ENCODE measurements at regions not wholly inside any gene's neighbourhood (a gene's known extent, or its start where the extent isn't known, plus 50 kb on each side); places are given as distances from the start of the nearest gene placed in this dataset.

DNA sequence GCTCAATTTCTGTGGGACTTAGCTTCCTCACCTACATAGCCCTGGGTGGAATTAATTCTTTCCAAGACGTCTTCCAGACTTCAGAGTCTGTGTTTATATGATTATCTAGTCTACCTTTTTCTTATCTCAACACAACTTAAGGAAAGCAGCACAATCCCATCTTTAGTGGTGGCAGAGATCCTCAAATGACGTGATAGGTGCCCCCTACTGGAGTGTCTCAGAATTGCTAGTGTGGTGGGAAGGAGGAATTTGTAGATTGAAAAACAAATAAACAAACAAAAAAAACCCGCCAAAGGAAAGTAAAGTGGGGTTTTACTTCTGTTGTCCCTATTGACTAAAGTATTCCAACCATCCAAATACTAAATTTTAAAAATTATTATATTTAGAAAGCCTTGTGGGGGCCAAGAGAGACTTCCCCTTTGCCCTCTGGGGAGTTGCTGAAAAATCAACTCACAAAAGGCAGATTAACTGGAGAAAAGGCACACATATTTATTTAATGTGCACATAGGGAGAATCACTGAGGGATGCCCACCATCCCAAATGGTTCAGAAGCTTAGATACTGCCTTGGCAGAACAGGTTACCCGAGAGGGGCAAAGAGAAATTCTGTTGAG lies 283.3 kb downstream of the TMEM167A start:
- H3K4me3 ChIP-seq (ENCODE audit: low read depth, low read length): no peak overlapping the region
- TF ChIP-seq, protein P1, sequence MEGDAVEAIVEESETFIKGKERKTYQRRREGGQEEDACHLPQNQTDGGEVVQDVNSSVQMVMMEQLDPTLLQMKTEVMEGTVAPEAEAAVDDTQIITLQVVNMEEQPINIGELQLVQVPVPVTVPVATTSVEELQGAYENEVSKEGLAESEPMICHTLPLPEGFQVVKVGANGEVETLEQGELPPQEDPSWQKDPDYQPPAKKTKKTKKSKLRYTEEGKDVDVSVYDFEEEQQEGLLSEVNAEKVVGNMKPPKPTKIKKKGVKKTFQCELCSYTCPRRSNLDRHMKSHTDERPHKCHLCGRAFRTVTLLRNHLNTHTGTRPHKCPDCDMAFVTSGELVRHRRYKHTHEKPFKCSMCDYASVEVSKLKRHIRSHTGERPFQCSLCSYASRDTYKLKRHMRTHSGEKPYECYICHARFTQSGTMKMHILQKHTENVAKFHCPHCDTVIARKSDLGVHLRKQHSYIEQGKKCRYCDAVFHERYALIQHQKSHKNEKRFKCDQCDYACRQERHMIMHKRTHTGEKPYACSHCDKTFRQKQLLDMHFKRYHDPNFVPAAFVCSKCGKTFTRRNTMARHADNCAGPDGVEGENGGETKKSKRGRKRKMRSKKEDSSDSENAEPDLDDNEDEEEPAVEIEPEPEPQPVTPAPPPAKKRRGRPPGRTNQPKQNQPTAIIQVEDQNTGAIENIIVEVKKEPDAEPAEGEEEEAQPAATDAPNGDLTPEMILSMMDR (IDR thresholded peaks at IDR 0.05; ENCODE audit: low read depth, low read length): peak; percentile 69

GRCh38 chr5:82792096-82792495 lies 285.1 kb downstream of the TMEM167A start:
- no peak overlapping the region for H3K4me3 ChIP-seq (ENCODE audit: low read depth, low read length)
- TF ChIP-seq, protein P1 (IDR thresholded peaks at IDR 0.05; ENCODE audit: low read depth, low read length): no peak

DNA sequence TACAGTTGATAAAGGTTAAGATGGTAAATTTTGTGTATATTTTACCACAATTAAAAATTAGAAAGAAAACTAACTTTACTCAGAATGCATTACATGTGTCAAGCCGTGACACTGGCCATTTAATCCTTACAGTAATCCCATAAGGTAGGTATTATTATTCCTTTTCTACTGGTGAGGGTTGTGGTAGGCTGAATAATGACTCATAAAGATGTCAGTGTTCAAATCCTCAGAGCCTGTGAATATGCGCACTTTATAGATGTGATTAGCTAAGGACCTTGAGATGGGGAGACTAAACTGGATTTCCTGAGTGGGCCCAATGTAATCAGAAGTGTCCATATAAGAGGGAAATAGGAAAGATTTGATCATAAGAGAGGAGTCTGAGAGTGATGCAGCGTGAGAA lies 288.1 kb downstream of the TMEM167A start:
- TF ChIP-seq, protein P1 (IDR thresholded peaks at IDR 0.05; ENCODE audit: low read depth, low read length): no peak
- no peak overlapping the region for H3K4me3 ChIP-seq (ENCODE audit: low read depth, low read length)

GRCh38 chr5:82786748-82787147 lies 290.4 kb downstream of the TMEM167A start:
- TF ChIP-seq, protein P1 (IDR thresholded peaks at IDR 0.05; ENCODE audit: low read depth, low read length): no peak
- no peak overlapping the region for H3K4me3 ChIP-seq (ENCODE audit: low read depth, low read length)

GRCh38 chr5:82785882-82786509 lies 291.2 kb downstream of the TMEM167A start:
- TF ChIP-seq, protein P1 (IDR thresholded peaks at IDR 0.05; ENCODE audit: low read depth, low read length): no peak
- H3K4me3 ChIP-seq (ENCODE audit: low read depth, low read length): no peak overlapping the region

GRCh38 chr5:82785456-82785855 lies 291.7 kb downstream of the TMEM167A start:
- TF ChIP-seq, protein P1 (IDR thresholded peaks at IDR 0.05; ENCODE audit: low read depth, low read length): no peak
- no peak overlapping the region for H3K4me3 ChIP-seq (ENCODE audit: low read depth, low read length)

GRCh38 chr5:82784521-82784920 lies 292.7 kb downstream of the TMEM167A start:
- no peak overlapping the region for H3K4me3 ChIP-seq (ENCODE audit: low read depth, low read length)
- TF ChIP-seq, protein P1 (IDR thresholded peaks at IDR 0.05; ENCODE audit: low read depth, low read length): no peak
